Cardiac fibroblast (primary cell): ENCODE measurements at regions not wholly inside any gene's neighbourhood (a gene's known extent, or its start where the extent isn't known, plus 50 kb on each side); places are given as distances from the start of the nearest gene placed in this dataset.

Experiments used
- DNase-seq, 2 donors: peaks; one replicate each; pipeline versions ENCODE4 v3.0.0 to v3.0.0-alpha.2; 2010; ENCODE audit warnings: low read depth in 2 of 2
- H3K4me3 ChIP-seq, 2 donors: replicated peaks in 1 of 2; 1 replicate in 1 of 2; 2 replicates in 1 of 2; pipeline ENCODE4 v1.5.1; 2011; ENCODE audit warnings: low read depth in 2 of 2, low read length in 2 of 2, mild to moderate bottlenecking in 2 of 2, moderate library complexity in 1 of 2
- CTCF ChIP-seq: IDR thresholded peaks from one replicate; pipeline ENCODE4 v1.5.1; 2011; ENCODE audit warnings: low read depth, mild to moderate bottlenecking, low read length, inconsistent platforms

- TF ChIP-seq CTCF, result peak; percentile 19
- peak in 1 of 2 donors; percentile 3 for DNase-seq
- H3K4me3 ChIP-seq, result no peak overlapping the region
Observed at GRCh38 chr1:58251430-58252073, 295.0 kb downstream of the OMA1 start.

GRCh38 chr1:58250587-58250948, 296.0 kb downstream of the OMA1 start:
- no peak for TF ChIP-seq CTCF
- no peak for DNase-seq
- no peak overlapping the region for H3K4me3 ChIP-seq

- TF ChIP-seq CTCF, result no peak
- DNase-seq, result peak; percentile 20 to 37
- peak overlapping the region in 1 of 2 donors; percentile 21 for H3K4me3 ChIP-seq
Observed at GRCh38 chr1:58249737-58250586, 296.6 kb downstream of the OMA1 start.

- no peak for DNase-seq
- no peak overlapping the region for H3K4me3 ChIP-seq
- TF ChIP-seq CTCF, result no peak
Observed at GRCh38 chr1:58249388-58249736, 297.2 kb downstream of the OMA1 start.

GRCh38 chr1:58248791-58249190, 297.7 kb downstream of the OMA1 start:
- no peak for TF ChIP-seq CTCF
- H3K4me3 ChIP-seq, result no peak overlapping the region
- DNase-seq, result no peak

GRCh38 chr1:58248072-58248471, 298.5 kb downstream of the OMA1 start:
- H3K4me3 ChIP-seq, result no peak overlapping the region
- DNase-seq, result no peak
- no peak for TF ChIP-seq CTCF
